D341Med (cell line): ENCODE measurements at regions not wholly inside any gene's neighbourhood (a gene's known extent, or its start where the extent isn't known, plus 50 kb on each side); places are given as distances from the start of the nearest gene placed in this dataset.

Experiments
- DNase-seq: peaks from one replicate; pipeline ENCODE4 v3.0.0; 2012; ENCODE audit warnings: low spot score

GRCh38 chr2:5915881-5916310 is 223.7 kb downstream of the SOX11 start:
- DNase-seq, result peak; percentile 48

DNA sequence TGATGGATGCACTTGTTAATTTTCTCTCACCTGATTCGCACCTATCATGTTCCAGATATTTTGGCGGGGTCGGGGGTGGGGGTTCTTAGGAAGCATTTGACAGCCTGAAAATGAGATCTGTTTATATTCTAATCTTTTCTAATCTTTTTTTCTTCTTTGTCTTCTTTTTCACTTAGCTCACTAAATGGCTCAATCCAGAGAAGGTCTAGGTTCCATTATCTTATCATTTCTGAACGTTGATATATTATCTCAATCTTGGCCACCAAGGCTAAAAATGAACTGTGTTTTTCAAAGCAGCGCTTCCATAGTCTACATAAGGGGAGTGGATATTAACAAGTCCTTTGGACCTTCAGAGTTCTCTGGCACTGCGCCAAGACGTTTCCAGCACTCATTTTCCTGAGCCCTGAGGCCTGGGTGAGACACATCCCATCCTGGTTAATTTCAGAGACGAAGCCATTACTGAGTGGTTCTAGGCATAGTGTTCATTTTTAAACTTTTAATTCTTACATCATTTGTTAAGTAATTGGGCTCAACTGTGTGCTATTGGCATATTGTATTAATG is 229.0 kb downstream of the SOX11 start:
- no peak for DNase-seq

- no peak for DNase-seq
Measured at GRCh38 chr2:5923957-5924945, 232.1 kb downstream of the SOX11 start.

DNA sequence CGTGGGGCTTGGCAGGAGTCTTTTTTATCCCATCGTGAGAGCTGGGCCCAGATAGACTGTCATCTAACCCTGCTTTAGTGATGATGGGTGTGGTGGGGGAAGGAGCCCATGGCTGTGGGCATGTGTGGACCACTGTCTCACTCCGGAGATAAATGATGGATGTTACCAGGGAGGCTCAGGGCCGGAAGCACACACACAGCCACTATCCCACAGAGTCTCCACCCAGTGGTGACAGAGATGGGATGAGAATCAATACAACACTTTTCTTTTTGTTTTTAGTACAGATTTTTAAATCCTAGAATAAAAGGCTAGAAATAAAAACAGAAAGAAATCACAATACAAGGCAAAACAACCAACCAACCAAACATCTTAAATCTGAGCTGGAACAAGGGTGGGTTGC is 233.4 kb downstream of the SOX11 start:
- DNase-seq, result no peak

DNA sequence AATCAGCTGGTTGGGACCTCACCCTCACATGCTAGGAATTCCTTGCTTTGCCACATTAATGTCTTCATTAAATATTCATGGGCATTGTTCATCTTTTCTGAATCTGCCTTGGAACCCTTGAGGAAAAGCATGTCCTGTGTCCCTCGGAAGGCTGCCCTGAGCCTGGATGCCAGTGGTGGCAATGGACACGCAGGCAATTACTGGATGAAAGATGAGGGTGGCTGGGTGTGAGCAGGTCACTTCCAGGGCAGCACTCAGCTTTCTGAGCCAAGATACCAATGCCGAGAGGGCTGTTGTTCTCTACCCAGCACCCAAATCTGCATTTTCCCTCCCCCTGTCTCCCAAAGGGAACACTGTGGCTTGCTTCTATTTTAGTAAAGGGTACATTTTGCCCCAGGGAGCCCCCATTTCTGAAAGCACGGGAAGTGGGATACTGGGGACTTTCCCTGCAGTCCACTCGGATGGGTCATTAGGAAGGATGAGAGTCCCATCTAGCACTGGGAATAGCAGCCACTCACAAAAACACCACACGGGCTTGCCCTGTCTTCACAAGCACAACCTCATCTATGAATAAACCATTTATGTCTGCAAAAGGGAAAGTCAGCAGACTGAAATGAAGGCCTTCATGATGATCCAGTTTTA is 234.8 kb downstream of the SOX11 start:
- no peak for DNase-seq

DNA sequence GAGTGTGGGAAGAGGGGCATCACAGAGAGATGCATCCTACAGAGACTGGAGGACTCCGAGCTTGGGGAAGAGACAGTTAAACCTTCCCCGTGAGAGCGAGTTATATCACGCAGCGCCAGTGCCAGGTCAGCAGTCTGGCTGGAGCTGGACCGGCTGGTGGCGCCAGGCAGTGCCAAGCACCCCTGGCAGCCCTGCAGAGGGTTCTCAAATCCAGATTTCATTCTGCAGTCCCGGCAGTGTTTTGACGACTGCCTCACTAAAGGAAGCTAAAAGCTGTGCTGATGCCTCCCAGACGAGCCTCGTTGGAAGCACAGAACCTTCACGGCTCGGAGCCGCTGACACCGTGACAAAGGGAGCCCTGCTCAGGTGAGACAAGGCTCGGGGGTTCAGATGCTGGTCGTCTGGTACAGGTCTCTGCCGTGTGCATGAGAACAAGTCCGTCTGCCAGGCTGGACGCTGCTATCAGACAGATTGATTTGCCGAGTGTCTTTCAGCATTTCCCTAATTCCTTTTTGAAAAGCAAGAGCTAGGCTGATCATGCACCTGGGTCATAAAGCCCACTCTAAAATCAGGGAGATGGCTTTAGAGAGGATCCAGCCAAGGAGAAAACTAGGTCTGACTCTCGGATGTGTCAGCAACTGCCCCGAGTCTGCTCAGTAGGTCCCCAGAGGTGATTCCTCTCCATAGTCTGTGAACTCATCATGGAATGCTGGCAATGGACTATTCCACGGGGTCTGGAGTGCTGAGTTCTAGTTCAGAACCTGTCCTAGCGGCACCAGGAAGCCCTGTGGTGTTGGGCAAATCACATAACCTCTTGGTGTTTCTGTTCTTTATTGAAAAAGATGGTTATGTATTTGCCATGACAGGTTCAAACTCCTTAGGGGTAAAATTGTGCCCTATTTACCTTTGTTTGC is 240.6 kb downstream of the SOX11 start:
- no peak for DNase-seq

DNA sequence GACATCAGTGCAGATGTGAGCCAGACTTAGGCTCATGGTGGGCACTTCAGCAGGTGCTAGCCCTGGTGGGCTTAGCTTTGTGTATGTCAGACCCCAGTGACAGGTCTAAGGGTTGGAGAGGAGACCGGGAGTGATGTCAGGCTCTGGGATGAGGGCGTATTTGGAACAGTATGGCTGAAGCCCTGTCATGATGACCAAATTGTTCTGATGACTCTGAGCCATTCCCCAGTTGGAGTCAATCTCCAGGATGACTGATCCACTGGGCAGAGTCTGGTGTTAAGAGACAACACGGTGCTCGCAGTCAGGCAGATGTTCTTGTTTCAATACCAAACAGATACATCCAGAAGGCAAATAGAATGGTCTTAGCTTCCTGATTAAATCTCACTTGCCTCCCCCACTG is 241.5 kb downstream of the SOX11 start:
- DNase-seq, result no peak

DNA sequence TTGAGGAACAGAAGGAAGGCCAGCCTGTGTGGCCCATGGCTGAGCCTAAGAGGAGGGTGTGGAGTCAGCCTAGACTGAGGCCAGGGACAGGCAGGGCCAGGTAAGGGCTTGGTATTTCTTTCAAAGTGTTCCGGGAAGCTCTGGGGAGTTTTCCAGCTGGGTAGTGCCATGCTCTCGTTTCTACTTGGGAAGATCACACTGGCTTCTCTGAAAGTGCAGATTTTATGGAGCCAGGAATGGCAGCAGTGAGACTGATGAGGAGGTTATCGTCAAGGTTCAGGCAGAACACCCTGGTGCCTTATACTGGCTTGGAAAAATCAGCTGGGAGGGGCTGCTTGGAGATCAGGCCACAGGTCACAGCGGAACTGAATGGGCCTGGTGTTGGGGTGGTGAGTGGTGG is 245.1 kb downstream of the SOX11 start:
- no peak for DNase-seq

DNA sequence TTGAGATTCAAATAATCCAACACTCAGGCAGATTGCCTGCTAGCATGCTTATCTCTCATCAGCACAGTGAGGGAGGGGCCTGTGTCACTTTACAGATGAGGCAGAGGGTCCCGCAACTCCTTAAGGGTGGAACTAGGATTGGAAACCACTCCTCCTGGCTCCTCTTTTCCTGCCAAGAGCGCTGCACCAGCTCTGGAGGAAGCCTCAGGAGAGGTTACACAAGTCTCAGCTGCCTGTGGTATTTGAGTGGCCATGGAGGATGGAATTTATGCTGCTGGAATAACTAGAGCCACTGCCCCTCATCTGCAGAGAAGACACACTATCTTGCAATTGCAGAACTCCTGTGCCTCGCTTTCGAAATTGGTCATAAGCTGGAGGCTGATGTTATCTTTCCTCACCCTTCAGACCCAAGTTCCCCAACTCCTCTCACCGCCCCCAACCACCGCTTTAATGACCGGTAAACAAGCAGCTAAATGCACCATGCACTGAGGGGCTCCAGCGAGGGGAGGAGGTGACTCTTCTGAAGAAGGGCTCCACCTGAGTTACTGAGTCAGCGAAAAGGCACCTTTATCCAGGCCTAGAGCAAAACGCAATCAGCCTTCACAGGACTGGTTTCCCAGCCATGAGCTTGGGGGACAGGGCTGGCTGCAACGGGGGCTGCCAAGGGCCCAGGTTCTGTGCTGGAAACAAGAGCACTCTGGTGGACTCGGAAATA is 245.8 kb downstream of the SOX11 start:
- DNase-seq, result no peak

DNA sequence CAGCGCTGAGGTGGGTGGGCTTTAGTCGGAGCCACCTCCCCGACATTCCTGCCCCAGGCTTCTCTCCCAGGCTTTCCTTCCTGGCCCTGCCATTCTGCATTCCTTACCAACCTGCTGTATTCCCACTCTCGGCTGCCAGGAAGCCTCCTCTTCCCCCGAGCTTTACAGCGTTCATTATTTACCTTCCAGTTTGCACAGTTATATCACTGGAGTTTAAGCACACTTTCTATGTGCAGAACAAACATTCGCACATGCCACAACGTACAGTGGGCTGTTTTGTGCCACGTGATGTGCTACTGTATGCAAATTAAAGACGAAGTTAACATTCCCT is 246.3 kb downstream of the SOX11 start:
- DNase-seq, result no peak

DNA sequence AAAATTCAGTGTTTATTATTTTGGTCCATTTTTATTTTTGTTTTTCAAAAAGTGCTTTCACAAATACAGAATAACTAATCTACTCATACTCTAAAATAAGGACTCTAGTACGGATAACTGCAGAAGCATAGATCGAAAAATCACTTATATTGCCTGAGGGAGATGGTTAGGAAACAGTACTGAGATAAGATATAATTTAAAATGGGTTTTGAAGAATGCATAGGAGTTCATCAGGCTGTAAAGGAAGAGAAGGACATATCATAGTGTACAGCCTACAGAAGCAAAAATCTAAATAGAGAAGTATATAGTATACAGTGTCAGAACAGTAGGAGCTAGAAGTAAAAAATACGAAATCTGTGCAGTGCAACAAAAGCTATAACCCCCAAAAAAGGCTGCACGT is 247.4 kb downstream of the SOX11 start:
- DNase-seq, result no peak

GRCh38 chr2:5940596-5941535 is 248.7 kb downstream of the SOX11 start:
- no peak for DNase-seq

DNA sequence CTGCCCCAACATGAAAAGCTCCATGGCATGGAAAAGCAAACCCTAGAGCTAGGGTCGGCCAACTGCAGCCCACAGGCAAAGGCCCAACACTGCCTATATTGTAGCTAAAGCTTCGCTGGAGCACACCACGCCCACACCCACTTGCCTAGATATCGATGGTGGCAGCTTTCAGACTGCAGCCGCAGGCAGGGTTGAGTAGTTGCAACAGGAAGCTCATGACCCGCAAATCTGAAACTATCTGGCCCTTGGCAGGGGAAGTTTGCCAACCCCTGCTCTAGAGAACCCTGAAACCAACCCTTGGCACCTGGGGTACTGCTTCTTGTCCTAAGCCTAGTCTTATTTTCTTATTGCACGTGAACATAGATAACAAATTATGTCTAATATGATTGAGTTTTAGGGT is 250.0 kb downstream of the SOX11 start:
- no peak for DNase-seq

DNA sequence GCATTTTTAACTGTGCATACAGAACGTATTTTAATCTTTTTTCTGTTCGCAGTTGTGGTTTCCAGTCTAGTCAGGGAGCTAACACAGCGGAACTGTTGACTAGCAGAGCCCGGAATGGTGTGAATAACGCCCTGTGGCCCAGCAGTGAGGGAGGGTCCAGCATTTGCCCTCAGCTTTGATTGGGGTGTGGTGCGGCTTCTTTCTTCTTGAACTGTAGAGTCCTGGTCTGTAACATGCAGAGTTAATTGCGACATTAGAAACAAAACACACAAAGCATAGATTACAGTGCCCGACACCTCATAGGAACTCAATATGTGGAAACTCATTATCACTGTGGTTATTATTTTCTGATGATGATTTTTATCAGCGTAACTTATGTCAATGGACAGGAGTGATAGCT is 253.6 kb downstream of the SOX11 start:
- no peak for DNase-seq

- DNase-seq, result no peak
Measured at GRCh38 chr2:5946225-5947115, 254.3 kb downstream of the SOX11 start.

GRCh38 chr2:5950736-5951135 is 258.6 kb downstream of the SOX11 start:
- no peak for DNase-seq

GRCh38 chr2:5951471-5951870 is 259.3 kb downstream of the SOX11 start:
- no peak for DNase-seq

DNA sequence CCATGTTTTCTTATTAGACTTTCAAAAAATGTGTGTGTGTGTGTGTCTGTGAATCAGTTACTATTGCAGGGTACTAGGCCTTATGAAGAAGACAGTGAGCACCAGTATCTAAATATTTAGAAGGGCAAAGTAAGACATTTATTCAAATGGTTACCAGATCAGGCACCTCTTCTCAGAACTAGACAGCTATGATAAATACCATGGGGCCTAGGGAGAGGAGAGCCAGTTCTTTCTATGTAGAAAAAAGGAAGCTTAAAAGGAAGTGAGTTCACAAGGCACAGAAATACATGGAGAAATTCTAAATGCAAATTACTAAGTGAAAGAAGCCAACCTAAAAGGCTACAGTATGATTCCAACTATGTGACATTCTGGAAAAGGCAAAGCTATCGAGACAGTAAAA is 261.3 kb downstream of the SOX11 start:
- DNase-seq, result no peak

DNA sequence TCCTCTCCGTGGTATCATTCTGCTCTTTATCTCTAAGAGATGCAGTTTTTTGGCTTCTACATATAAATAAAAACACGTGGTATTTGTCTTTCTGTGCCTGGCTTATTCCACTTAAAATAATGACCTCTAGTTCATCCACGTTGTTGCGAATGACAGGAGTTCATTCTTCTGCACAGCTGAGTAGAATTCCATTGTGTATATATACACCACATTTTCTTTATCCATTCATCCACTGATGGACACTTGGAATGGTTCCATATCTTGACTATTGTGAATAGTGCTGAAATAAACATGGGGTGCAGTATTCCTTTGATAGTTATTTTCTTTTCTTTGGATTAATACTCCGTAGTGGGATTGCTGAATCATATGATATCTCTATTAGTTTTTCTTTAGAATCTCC is 262.3 kb downstream of the SOX11 start:
- DNase-seq, result no peak
